HEK293 (cell line): ENCODE measurements at regions not wholly inside any gene's neighbourhood (a gene's known extent, or its start where the extent isn't known, plus 50 kb on each side); places are given as distances from the start of the nearest gene placed in this dataset.

ENCODE experiments used
- CTCF ChIP-seq: fragments of 450-650 bp; formaldehyde crosslinking; IDR thresholded peaks from 2 replicates; pipeline ENCODE4 v1.5.1; 2016; ENCODE audit warnings: missing biosample characterization, missing genetic modification characterization
- PRDM1 ChIP-seq: fragments of 450-650 bp; formaldehyde crosslinking; IDR thresholded peaks from 2 replicates; pipeline ENCODE4; 2016; ENCODE audit warnings: missing biosample characterization, missing genetic modification characterization
- PRDM4 ChIP-seq: fragments of 450-650 bp; formaldehyde crosslinking; IDR thresholded peaks from 2 replicates; pipeline ENCODE4 v1.5.1; 2017; ENCODE audit warnings: missing biosample characterization, missing genetic modification characterization
- REST ChIP-seq: fragments of 450-650 bp; formaldehyde crosslinking; IDR thresholded peaks from 2 replicates; pipeline ENCODE4 v1.5.1; 2016; ENCODE audit warnings: missing biosample characterization, missing genetic modification characterization
- ZNF350 ChIP-seq: fragments of 450-650 bp; formaldehyde crosslinking; IDR thresholded peaks from 2 replicates; pipeline ENCODE4 v1.5.0; 2017; ENCODE audit warnings: missing biosample characterization, mild to moderate bottlenecking, missing genetic modification characterization
- ZNF548 ChIP-seq: fragments of 450-650 bp; formaldehyde crosslinking; IDR thresholded peaks from 2 replicates; pipeline ENCODE4 v1.5.1; 2016; ENCODE audit warnings: missing biosample characterization, missing genetic modification characterization
- ZNF707 ChIP-seq: fragments of 450-650 bp; formaldehyde crosslinking; IDR thresholded peaks from 2 replicates; pipeline ENCODE4 v1.5.1; 2016; ENCODE audit warnings: missing biosample characterization, missing genetic modification characterization
- ZNF76 ChIP-seq: fragments of 450-650 bp; formaldehyde crosslinking; IDR thresholded peaks from 2 replicates; pipeline ENCODE4; 2016; ENCODE audit warnings: low read depth, missing biosample characterization, missing genetic modification characterization, borderline replicate concordance

GRCh38 chr14:53626761-53627160 lies 329.9 kb downstream of the BMP4 start:
- TF ChIP-seq REST (tag by site-specific recombination) (no peak), CTCF (tag by site-specific recombination) (no peak), ZNF350 (tag by site-specific recombination) (no peak), PRDM4 (tag by site-specific recombination) (no peak), ZNF707 (tag by site-specific recombination) (no peak), PRDM1 (tag by site-specific recombination) (no peak), ZNF76 (tag by site-specific recombination) (no peak), ZNF548 (tag by site-specific recombination) (no peak)
